ENCODE measurements at regions not wholly inside any gene's neighbourhood (a gene's known extent, or its start where the extent isn't known, plus 50 kb on each side); places are given as distances from the start of the nearest gene placed in this dataset.

DNA sequence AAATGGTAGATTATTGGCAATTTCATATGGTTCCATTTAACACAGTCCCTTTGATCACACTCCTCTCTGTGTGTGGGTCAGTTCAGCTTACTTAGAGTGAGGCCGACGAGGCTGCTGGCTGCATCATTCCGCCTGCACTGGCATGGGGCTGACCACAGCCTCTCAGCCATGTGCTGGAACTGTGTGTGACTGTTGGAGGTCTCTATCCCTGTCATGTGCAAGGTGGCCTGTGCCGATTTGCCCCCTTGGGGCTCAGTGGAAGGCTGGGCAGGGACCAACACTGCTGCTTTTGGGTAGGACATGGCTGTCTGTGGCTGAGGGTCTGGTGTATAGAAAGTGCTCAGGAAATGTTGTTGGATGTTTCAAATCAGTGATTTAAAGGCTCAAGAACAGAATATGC lies 454.0 kb upstream of the HS6ST1 start:
- TF ChIP-seq CTCF (IDR thresholded peaks at IDR 0.05; ENCODE audit: low read length) (no peak), EZH2phosphoT487 (IDR thresholded peaks at IDR 0.05; ENCODE audit: low read length) (no peak), EZH2 (optimal IDR thresholded peaks at IDR 0.05; ENCODE audit: low read depth, low read length) (no peak)
